Upper lobe of left lung (tissue), 4 donors: ENCODE measurements at regions not wholly inside any gene's neighbourhood (a gene's known extent, or its start where the extent isn't known, plus 50 kb on each side); places are given as distances from the start of the nearest gene placed in this dataset.

Experiments
- POLR2A ChIP-seq, 4 donors: fragments of 450-650 bp; IDR thresholded peaks; one replicate each; pipeline ENCODE4 v1.5.1; 2016 to 2017; ENCODE audit warnings: antibody characterized with exemption in 4 of 4, mild to moderate bottlenecking in 2 of 4
- POLR2AphosphoS5 ChIP-seq, 2 donors: sonication (generic); formaldehyde crosslinking; IDR thresholded peaks; one replicate each; pipeline ENCODE4 v1.5.1; 2017; ENCODE audit warnings: antibody characterized with exemption in 2 of 2
- TF ChIP-seq, protein P1 (sequence below), 6 experiments: fragments of 450-650 bp in 4 of 6; fragments of 200-600 bp in 2 of 6; sonication (generic) in 2 of 6; IDR thresholded peaks; one replicate each; pipeline ENCODE4 v1.5.1; 2016 to 2019; ENCODE audit warnings: antibody characterized with exemption in 6 of 6

DNA sequence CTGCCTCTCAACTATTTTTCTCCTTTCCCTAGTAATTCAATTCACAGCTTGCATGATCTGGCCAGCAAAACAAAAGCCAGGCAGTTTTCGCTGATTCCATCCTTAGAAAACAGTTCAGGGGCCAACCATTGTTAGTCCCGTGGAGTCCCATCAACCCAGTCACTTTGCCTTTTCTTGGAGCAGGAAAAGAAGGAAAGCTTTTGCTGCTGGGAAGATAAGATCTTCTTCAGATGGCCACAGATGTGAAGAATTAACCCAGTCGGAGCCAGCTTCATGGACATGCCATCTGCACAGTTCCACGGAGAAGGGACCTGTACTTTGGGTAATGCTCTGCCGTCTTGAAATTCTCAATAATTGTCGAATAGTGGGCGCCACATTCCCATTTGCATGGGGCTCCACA lies 76.9 kb upstream of the TSHZ2 start:
- TF ChIP-seq, protein P1, sequence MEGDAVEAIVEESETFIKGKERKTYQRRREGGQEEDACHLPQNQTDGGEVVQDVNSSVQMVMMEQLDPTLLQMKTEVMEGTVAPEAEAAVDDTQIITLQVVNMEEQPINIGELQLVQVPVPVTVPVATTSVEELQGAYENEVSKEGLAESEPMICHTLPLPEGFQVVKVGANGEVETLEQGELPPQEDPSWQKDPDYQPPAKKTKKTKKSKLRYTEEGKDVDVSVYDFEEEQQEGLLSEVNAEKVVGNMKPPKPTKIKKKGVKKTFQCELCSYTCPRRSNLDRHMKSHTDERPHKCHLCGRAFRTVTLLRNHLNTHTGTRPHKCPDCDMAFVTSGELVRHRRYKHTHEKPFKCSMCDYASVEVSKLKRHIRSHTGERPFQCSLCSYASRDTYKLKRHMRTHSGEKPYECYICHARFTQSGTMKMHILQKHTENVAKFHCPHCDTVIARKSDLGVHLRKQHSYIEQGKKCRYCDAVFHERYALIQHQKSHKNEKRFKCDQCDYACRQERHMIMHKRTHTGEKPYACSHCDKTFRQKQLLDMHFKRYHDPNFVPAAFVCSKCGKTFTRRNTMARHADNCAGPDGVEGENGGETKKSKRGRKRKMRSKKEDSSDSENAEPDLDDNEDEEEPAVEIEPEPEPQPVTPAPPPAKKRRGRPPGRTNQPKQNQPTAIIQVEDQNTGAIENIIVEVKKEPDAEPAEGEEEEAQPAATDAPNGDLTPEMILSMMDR (IDR thresholded peaks at IDR 0.05): no peak
- TF ChIP-seq POLR2AphosphoS5 (IDR thresholded peaks at IDR 0.05) (no peak), POLR2A (IDR thresholded peaks at IDR 0.05) (no peak)
